ENCODE measurements at regions not wholly inside any gene's neighbourhood (a gene's known extent, or its start where the extent isn't known, plus 50 kb on each side); places are given as distances from the start of the nearest gene placed in this dataset.

GRCh38 chr11:90764691-90765090 is 541.8 kb upstream of the CHORDC1 start:
- no peak overlapping the region for H3K4me3 ChIP-seq (ENCODE audit: low read depth in 2 of 2, low read length in 2 of 2)
- POLR2A ChIA-PET, result no interaction called here
- no peaks in the 10 kb centered on the region for H3K9me3 ChIP-seq (ENCODE audit: control insufficient read depth, insufficient read depth, low read depth, low read length)
- no peaks in the 10 kb centered on the region for H3K4me1 ChIP-seq (ENCODE audit: control insufficient read depth, insufficient read depth, low read length)
- in situ Hi-C loops (cut with HindIII; ENCODE audit: low pct_unique_long_range_greater_than_20kb, low sequenced_read_pairs) (no loop called here), intact Hi-C loops (cut with micrococcal nuclease; ENCODE audit: unreplicated experiment) (no loop called here)
- H3K27me3 ChIP-seq (ENCODE audit: control insufficient read depth, insufficient read depth, low read length), result no peaks in the 10 kb centered on the region
- DNase-seq (ENCODE audit: low read depth, low spot score) (no peak), ATAC-seq (no peak)
- TF ChIP-seq SIN3A (IDR thresholded peaks at IDR 0.05; ENCODE audit: borderline replicate concordance, insufficient read depth, low read depth, low read length), result no peak
- TF ChIP-seq POLR2AphosphoS5 (IDR thresholded peaks at IDR 0.05; ENCODE audit: low read depth, low read length), result no peak
- TF ChIP-seq CTCF (IDR thresholded peaks at IDR 0.05), result no peak
- no peak for TF ChIP-seq REST (IDR thresholded peaks at IDR 0.05; ENCODE audit: insufficient read depth in 1 of 2, low read depth in 2 of 2, low read length in 1 of 2)
- TF ChIP-seq TCF7L2 (IDR thresholded peaks at IDR 0.05; ENCODE audit: low read depth, low read length), result no peak
- H3K27ac ChIP-seq (ENCODE audit: low read length), result no peak overlapping the region
- no peaks in the 10 kb centered on the region for H3K36me3 ChIP-seq (ENCODE audit: control insufficient read depth, insufficient read depth, low read length)
- no TSS peak for BruUV-seq (replicated peaks)
- CTCF ChIA-PET, result no interaction called here

GRCh38 chr11:90757849-90758494 is 535.1 kb upstream of the CHORDC1 start:
- Histone ChIP-seq H3K27me3 (ENCODE audit: control insufficient read depth, insufficient read depth, low read length) (no peaks in the 10 kb centered on the region), H3K9me3 (ENCODE audit: control insufficient read depth, insufficient read depth, low read depth, low read length) (no peaks in the 10 kb centered on the region; the same call in 1 of the 2 replicates), H3K36me3 (ENCODE audit: control insufficient read depth, insufficient read depth, low read length) (no peaks in the 10 kb centered on the region), H3K27ac (ENCODE audit: low read length) (no peak overlapping the region), H3K4me1 (ENCODE audit: control insufficient read depth, insufficient read depth, low read length) (no peaks in the 10 kb centered on the region), H3K4me3 (ENCODE audit: low read depth in 2 of 2, low read length in 2 of 2) (no peak overlapping the region)
- POLR2A ChIA-PET, result no interaction called here
- intact Hi-C loops (cut with micrococcal nuclease; ENCODE audit: unreplicated experiment), result no loop called here
- no TSS peak for BruUV-seq (replicated peaks)
- ATAC-seq, result no peak
- CTCF ChIA-PET, result no interaction called here
- no peak for TF ChIP-seq SIN3A (IDR thresholded peaks at IDR 0.05; ENCODE audit: borderline replicate concordance, insufficient read depth, low read depth, low read length)
- no peak for TF ChIP-seq TCF7L2 (IDR thresholded peaks at IDR 0.05; ENCODE audit: low read depth, low read length)
- TF ChIP-seq CTCF (IDR thresholded peaks at IDR 0.05), result no peak
- no peak for TF ChIP-seq REST (IDR thresholded peaks at IDR 0.05; ENCODE audit: insufficient read depth in 1 of 2, low read depth in 2 of 2, low read length in 1 of 2)
- no peak for TF ChIP-seq POLR2AphosphoS5 (IDR thresholded peaks at IDR 0.05; ENCODE audit: low read depth, low read length)
- in situ Hi-C loops (cut with HindIII; ENCODE audit: low pct_unique_long_range_greater_than_20kb, low sequenced_read_pairs), result no loop called here
- DNase-seq (ENCODE audit: low read depth, low spot score), result no peak
